ENCODE measurements at regions not wholly inside any gene's neighbourhood (a gene's known extent, or its start where the extent isn't known, plus 50 kb on each side); places are given as distances from the start of the nearest gene placed in this dataset.

DNA sequence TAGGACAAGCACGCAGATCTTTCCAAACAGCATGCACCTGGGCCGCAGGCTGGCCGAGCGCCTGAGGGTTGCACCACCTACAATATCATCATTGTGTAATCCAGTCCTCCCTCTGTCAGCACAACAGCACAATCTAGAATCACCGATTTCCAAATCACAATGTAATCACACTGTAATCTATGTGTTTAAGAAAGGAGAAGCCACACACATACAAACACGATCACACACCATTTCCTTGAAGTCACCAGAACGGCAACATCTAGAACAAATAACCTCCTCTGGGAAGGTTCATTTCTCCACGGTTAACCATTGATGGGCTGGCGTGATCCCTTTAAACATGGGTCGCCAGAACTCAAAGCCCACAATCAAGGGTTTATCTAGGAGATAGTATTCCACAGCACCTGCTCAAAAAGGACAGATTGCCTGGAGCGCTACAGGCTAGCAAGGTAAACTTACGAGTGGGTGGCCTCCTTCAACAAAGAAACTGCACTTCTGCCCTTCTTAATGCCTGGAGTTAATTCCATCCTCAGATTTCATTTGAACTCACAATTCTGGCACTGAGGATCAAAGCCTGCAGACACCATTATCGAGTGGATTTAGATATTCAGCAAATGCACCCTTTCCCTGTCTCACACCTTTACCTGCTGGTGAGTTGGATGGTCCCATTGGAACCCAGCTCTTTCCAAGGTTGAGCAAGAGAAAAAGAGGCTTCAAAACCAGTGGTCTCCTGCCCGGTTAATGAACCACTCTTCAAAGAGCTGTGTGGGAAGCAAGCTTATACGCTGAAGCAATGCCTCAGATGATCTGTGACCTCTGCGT lies 83.8 kb upstream of the FOXQ1 start:
- no peak overlapping the region for H3K4me2 ChIP-seq
- no peaks in the 10 kb centered on the region for H3K9me3 ChIP-seq (ENCODE audit: low read depth)
- no peak for TF ChIP-seq EZH2phosphoT487 (IDR thresholded peaks at IDR 0.05)
- TF ChIP-seq EZH2 (IDR thresholded peaks at IDR 0.05) = no peak
- TF ChIP-seq, protein P1, sequence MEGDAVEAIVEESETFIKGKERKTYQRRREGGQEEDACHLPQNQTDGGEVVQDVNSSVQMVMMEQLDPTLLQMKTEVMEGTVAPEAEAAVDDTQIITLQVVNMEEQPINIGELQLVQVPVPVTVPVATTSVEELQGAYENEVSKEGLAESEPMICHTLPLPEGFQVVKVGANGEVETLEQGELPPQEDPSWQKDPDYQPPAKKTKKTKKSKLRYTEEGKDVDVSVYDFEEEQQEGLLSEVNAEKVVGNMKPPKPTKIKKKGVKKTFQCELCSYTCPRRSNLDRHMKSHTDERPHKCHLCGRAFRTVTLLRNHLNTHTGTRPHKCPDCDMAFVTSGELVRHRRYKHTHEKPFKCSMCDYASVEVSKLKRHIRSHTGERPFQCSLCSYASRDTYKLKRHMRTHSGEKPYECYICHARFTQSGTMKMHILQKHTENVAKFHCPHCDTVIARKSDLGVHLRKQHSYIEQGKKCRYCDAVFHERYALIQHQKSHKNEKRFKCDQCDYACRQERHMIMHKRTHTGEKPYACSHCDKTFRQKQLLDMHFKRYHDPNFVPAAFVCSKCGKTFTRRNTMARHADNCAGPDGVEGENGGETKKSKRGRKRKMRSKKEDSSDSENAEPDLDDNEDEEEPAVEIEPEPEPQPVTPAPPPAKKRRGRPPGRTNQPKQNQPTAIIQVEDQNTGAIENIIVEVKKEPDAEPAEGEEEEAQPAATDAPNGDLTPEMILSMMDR (IDR thresholded peaks at IDR 0.05) = no peak
- H4K20me1 ChIP-seq (ENCODE audit: low read depth) = no peaks in the 10 kb centered on the region
- H3K27ac ChIP-seq = no peak overlapping the region
- no peak for DNase-seq (ENCODE audit: low spot score)
- H3K79me2 ChIP-seq (ENCODE audit: low read depth) = no peaks in the 10 kb centered on the region
- H3K4me3 ChIP-seq = no peak overlapping the region
- H3K36me3 ChIP-seq = no peaks in the 10 kb centered on the region
- Mint-ChIP-seq H3K9me3 (no peaks in the 10 kb centered on the region), H3K4me1 (peaks cover 12% of the 10 kb centered on the region), H3K27me3 (ENCODE audit: insufficient read depth, low read depth) (peaks cover 8% of the 10 kb centered on the region), H3K27ac (peak overlapping the region; percentile 20), H3K36me3 (no peaks in the 10 kb centered on the region), H3K4me3 (no peak overlapping the region)
- no peak overlapping the region for H3K9ac ChIP-seq
- no peaks in the 10 kb centered on the region for H3K4me1 ChIP-seq
- H2AFZ ChIP-seq (replicated peaks) = no peak overlapping the region
- H3K27me3 ChIP-seq = no peaks in the 10 kb centered on the region
- no peaks in the 10 kb centered on the region for H3F3A ChIP-seq (ENCODE audit: low read depth)

DNA sequence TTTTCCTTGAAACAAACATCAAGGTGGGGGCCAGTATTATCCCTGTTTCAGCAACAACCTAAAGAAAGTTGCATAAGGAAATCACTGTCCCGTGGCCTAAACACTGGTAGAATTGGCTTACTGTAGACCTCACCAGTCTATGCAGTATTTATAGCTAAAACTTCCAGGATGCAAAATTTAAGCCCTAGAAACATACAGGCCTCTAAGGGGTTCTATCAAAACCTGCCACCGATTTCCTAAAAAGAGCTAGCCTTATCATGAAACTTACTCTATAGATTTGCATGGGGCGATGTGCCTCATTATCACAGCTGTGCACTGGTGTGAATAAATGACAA lies 84.3 kb upstream of the FOXQ1 start:
- H3K4me1 ChIP-seq = no peaks in the 10 kb centered on the region
- Mint-ChIP-seq H3K36me3 (no peaks in the 10 kb centered on the region), H3K27ac (peak overlapping the region; percentile 20), H3K27me3 (ENCODE audit: insufficient read depth, low read depth) (peaks cover 8% of the 10 kb centered on the region), H3K9me3 (no peaks in the 10 kb centered on the region), H3K4me1 (peaks cover 12% of the 10 kb centered on the region), H3K4me3 (no peak overlapping the region)
- H3K36me3 ChIP-seq = no peaks in the 10 kb centered on the region
- no peaks in the 10 kb centered on the region for H3K79me2 ChIP-seq (ENCODE audit: low read depth)
- no peak for DNase-seq (ENCODE audit: low spot score)
- H4K20me1 ChIP-seq (ENCODE audit: low read depth) = no peaks in the 10 kb centered on the region
- no peaks in the 10 kb centered on the region for H3F3A ChIP-seq (ENCODE audit: low read depth)
- TF ChIP-seq, protein P1 (IDR thresholded peaks at IDR 0.05) = no peak
- no peak for TF ChIP-seq EZH2 (IDR thresholded peaks at IDR 0.05)
- no peak for TF ChIP-seq EZH2phosphoT487 (IDR thresholded peaks at IDR 0.05)
- H3K9me3 ChIP-seq (ENCODE audit: low read depth) = no peaks in the 10 kb centered on the region
- no peak overlapping the region for H3K4me2 ChIP-seq
- H3K9ac ChIP-seq = no peak overlapping the region
- H3K4me3 ChIP-seq = no peak overlapping the region
- no peaks in the 10 kb centered on the region for H3K27me3 ChIP-seq
- H2AFZ ChIP-seq (replicated peaks) = no peak overlapping the region
- no peak overlapping the region for H3K27ac ChIP-seq

DNA sequence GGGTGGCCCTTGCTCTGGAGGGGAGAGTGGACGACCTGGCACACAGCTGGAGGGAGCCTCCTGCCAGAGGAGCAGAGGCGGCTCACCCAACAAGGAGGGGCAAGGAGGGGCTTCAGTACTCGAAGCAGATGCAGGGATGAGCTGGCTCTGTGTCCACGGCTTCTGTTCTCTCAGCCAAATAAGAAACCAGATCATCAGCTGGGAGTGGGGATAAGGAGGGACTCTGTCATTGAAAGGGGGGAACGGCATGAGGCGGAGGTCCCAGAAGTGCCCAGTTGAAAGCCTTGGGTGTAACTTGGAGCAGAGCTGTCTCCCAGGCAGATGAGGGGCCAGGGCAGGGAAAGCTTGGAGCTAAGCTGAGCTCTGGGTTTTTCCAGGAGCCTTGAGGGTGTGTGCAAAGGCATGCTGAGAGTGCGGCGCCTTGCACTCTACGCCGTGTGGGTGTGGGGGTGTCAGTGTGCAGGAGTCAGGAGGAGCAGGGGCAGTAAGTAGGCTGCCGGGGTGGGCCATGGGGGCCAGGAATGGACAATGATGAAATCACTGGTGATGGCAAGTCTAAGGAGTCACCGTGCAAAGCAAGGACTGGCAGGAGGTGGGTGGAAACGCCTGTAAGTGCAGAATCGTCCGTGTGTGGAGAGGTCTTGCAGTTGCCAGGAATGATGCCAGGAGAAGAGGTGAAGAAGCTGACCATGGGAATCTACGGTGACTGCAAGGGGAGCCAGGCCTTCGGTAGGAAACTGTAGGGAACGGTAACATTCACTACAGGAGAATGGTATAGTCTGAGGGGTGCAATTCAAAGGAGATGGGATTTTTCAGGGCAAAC lies 85.4 kb upstream of the FOXQ1 start:
- H3K4me1 Mint-ChIP-seq = peaks cover 12% of the 10 kb centered on the region
- H3K4me3 Mint-ChIP-seq = no peak overlapping the region
- peak overlapping the region; percentile 44 for H3K27ac Mint-ChIP-seq

More for the DNA sequence above, 85.4 kb upstream of the FOXQ1 start:
- no peaks in the 10 kb centered on the region for H3K4me1 ChIP-seq
- TF ChIP-seq, protein P1 (IDR thresholded peaks at IDR 0.05) = no peak
- TF ChIP-seq EZH2phosphoT487 (IDR thresholded peaks at IDR 0.05) (no peak), EZH2 (IDR thresholded peaks at IDR 0.05) (no peak)
- H3K9ac ChIP-seq = no peak overlapping the region
- no peak for DNase-seq (ENCODE audit: low spot score)
- no peak overlapping the region for H3K27ac ChIP-seq
- no peaks in the 10 kb centered on the region for H4K20me1 ChIP-seq (ENCODE audit: low read depth)
- H3K4me2 ChIP-seq = no peak overlapping the region
- H3K27me3 ChIP-seq = no peaks in the 10 kb centered on the region
- no peaks in the 10 kb centered on the region for H3K9me3 ChIP-seq (ENCODE audit: low read depth)
- H3K9me3 Mint-ChIP-seq = no peaks in the 10 kb centered on the region
- H3K27me3 Mint-ChIP-seq (ENCODE audit: insufficient read depth, low read depth) = peaks cover 8% of the 10 kb centered on the region
- H3K36me3 Mint-ChIP-seq = no peaks in the 10 kb centered on the region
- H3K4me3 ChIP-seq = no peak overlapping the region
- no peaks in the 10 kb centered on the region for H3F3A ChIP-seq (ENCODE audit: low read depth)
- H2AFZ ChIP-seq (replicated peaks) = peak overlapping the region; percentile 9
- no peaks in the 10 kb centered on the region for H3K79me2 ChIP-seq (ENCODE audit: low read depth)
- H3K36me3 ChIP-seq = no peaks in the 10 kb centered on the region
